Glutamatergic neuron (in vitro differentiated cells): ENCODE measurements at regions not wholly inside any gene's neighbourhood (a gene's known extent, or its start where the extent isn't known, plus 50 kb on each side); places are given as distances from the start of the nearest gene placed in this dataset.
"Not testable (repeated sequence)": the region's sequence is repeated elsewhere in the genome, so short reads cannot be mapped to it uniquely, and the experiment has no call there.

Experiments used
- DNase-seq: peaks from one replicate; pipeline ENCODE4 v3.0.0; 2022
- H3K27ac Mint-ChIP-seq: one replicate; pipeline ENCODE4 v1.8.0; 2020; ENCODE audit warnings: mild to moderate bottlenecking, mixed read lengths, inconsistent platforms; ENCODE audit not compliant: unreplicated experiment
- H3K27me3 Mint-ChIP-seq: one replicate; pipeline ENCODE4 v1.8.0; 2020; ENCODE audit warnings: mild to moderate bottlenecking, moderate library complexity, mixed read lengths, inconsistent platforms; ENCODE audit not compliant: unreplicated experiment
- H3K36me3 Mint-ChIP-seq: one replicate; pipeline ENCODE4 v1.8.0; 2020; ENCODE audit warnings: mild to moderate bottlenecking, mixed read lengths, inconsistent platforms; ENCODE audit not compliant: unreplicated experiment
- H3K4me1 Mint-ChIP-seq: one replicate; pipeline ENCODE4 v1.8.0; 2020; ENCODE audit warnings: mild to moderate bottlenecking, low read depth, mixed read lengths, inconsistent platforms; ENCODE audit not compliant: unreplicated experiment
- H3K4me3 Mint-ChIP-seq: one replicate; pipeline ENCODE4 v1.8.0; 2020; ENCODE audit warnings: mild to moderate bottlenecking, mixed read lengths, inconsistent platforms; ENCODE audit not compliant: unreplicated experiment
- H3K9me3 Mint-ChIP-seq: one replicate; pipeline ENCODE4 v1.8.0; 2020; ENCODE audit warnings: mild to moderate bottlenecking, moderate library complexity, mixed read lengths, inconsistent platforms; ENCODE audit not compliant: unreplicated experiment
- TF ChIP-seq, protein P1 (sequence below): fragments of 200-600 bp; sonication (generic); IDR thresholded peaks from one replicate; pipeline ENCODE4 v1.5.0; 2021; ENCODE audit not compliant: partially characterized antibody, unreplicated experiment

DNA sequence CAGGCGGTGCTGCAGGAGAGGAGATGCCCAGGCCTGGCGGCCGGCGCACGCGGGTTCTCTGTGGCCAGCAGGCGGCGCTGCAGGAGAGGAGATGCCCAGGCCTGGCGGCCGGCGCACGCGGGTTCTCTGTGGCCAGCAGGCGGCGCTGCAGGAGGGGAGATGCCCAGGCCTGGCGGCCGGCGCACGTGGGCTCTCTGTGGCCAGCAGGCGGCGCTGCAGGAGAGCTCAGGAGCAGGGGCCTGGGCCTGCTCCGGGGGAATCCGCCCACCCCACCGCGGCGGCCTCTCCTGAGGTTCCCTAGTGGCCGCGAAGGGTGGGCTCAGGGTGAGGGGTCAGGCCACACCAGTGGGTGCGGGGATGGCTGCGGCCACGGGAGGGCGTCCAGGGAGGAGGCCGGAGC, 75.9 kb downstream of the OR4F16 start:
- H3K27me3 Mint-ChIP-seq, H3K36me3 Mint-ChIP-seq, H3K4me3 Mint-ChIP-seq, DNase-seq, H3K27ac Mint-ChIP-seq, H3K4me1 Mint-ChIP-seq, H3K9me3 Mint-ChIP-seq: not testable (repeated sequence)

DNA sequence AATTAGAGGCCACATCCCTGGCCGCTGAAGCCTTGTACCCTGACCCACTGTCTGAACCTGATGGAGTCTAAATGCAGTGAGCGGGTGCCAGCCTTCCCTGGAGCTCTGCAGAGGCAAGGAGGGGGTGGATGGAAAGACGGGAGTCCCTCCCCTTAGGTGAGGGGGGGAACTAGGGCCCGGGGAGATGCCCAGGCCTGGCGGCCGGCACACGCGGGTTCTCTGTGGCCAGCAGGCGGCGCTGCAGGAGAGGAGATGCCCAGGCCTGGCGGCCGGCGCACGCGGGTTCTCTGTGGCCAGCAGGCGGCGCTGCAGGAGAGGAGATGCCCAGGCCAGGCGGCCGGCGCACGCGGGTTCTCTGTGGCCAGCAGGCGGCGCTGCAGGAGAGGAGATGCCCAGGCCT, 77.3 kb downstream of the OR4F16 start:
- not testable (repeated sequence) for H3K4me1 Mint-ChIP-seq, H3K36me3 Mint-ChIP-seq, H3K9me3 Mint-ChIP-seq, H3K27me3 Mint-ChIP-seq, H3K4me3 Mint-ChIP-seq, H3K27ac Mint-ChIP-seq, DNase-seq

DNA sequence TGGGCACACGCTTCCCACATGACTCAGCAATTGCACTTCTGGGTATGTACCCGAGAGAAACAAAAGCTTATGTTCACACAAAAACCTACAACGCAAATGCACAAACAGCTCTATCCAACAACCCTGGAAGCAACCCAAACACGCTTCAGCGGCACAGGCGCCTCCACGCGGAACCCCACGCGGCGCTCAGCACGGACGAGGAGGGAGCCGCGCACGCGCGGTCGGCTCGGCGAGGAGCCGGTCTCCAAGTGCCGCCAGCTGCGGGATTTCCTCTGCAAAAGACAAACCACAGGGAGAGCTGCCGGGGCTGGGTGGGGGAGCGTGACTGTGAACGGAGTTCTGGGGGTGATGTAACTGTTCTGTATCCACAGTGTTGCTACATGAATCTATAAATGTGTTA, 81.2 kb downstream of the OR4F16 start:
- H3K4me3 Mint-ChIP-seq, H3K9me3 Mint-ChIP-seq, H3K27me3 Mint-ChIP-seq, H3K36me3 Mint-ChIP-seq, H3K27ac Mint-ChIP-seq, H3K4me1 Mint-ChIP-seq: not testable (repeated sequence)
- DNase-seq: peak; percentile 26

DNA sequence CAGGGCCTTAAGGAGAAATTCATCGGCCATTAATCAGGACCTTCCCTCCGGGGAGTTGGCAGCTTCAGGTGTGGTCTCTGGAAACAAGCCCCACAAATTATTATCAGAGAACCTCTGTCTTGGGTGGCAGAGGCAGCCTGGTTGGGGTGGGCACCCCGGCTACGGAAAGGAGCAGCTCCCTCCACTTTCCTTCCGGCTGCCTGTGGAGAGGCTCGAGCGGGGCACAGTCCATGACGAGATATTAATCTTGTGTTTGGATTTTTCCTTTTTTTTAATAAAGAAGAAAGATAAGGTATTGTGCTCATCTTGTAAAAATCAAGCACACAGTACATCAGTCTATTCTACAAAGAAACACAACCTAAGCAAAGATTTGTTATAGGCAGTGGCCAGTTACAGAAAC, 98.2 kb downstream of the OR4F16 start:
- not testable (repeated sequence) for H3K9me3 Mint-ChIP-seq, H3K4me3 Mint-ChIP-seq, H3K4me1 Mint-ChIP-seq, H3K36me3 Mint-ChIP-seq, H3K27ac Mint-ChIP-seq, DNase-seq, H3K27me3 Mint-ChIP-seq

DNA sequence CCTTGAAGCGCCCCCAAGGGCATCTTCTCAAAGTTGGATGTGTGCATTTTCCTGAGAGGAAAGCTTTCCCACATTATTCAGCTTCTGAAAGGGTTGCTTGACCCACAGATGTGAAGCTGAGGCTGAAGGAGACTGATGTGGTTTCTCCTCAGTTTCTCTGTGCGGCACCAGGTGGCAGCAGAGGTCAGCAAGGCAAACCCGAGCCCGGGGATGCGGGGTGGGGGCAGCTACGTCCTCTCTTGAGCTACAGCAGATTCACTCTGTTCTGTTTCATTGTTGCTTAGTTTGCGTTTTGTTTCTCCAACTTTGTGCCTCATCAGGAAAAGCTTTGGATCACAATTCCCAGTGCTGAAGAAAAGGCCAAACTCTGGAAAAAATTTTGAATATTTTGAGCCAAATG, 100.5 kb downstream of the OR4F16 start:
- not testable (repeated sequence) for H3K36me3 Mint-ChIP-seq, H3K4me1 Mint-ChIP-seq, H3K27ac Mint-ChIP-seq, H3K27me3 Mint-ChIP-seq, H3K9me3 Mint-ChIP-seq, H3K4me3 Mint-ChIP-seq
- TF ChIP-seq, protein P1, sequence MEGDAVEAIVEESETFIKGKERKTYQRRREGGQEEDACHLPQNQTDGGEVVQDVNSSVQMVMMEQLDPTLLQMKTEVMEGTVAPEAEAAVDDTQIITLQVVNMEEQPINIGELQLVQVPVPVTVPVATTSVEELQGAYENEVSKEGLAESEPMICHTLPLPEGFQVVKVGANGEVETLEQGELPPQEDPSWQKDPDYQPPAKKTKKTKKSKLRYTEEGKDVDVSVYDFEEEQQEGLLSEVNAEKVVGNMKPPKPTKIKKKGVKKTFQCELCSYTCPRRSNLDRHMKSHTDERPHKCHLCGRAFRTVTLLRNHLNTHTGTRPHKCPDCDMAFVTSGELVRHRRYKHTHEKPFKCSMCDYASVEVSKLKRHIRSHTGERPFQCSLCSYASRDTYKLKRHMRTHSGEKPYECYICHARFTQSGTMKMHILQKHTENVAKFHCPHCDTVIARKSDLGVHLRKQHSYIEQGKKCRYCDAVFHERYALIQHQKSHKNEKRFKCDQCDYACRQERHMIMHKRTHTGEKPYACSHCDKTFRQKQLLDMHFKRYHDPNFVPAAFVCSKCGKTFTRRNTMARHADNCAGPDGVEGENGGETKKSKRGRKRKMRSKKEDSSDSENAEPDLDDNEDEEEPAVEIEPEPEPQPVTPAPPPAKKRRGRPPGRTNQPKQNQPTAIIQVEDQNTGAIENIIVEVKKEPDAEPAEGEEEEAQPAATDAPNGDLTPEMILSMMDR: peak; percentile 26
- peak; percentile 93 for DNase-seq
